DMS153 treated with DMSO at 0.1 percent for 48 hours (cell line): ENCODE measurements at regions not wholly inside any gene's neighbourhood (a gene's known extent, or its start where the extent isn't known, plus 50 kb on each side); places are given as distances from the start of the nearest gene placed in this dataset.

Source experiments
- DNase-seq: peaks from one replicate; lab custom pipeline; 2025; ENCODE audit not compliant: unreplicated experiment; lab: John Stamatoyannopoulos, UW

DNA sequence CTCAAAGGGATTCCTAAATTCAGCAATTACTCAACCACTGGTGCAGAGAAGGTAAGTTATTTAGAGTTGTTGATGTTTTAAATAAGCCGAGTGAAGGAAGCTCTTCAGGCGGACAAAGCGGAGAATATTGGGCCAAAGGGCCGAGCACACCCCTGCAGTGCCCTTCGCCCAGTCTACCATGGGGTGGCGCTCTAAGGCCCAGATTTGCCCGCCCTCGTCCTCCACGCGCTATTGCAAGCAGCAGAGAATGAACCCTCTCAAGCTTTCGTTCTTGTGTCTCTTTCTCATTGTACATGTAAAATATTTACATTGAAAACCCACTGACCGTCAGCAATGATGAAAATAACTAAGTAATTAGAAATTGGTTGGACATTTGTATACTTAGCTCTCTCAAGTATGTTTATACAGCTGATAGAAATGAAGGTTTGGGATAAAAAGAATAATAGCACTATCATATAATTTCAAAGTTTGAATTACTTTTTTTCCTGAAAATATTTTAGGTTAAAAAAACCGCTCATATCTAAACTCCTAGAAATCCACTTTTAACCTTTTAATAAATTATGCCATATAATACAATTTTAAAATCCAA is 195.0 kb upstream of the CEP162 start:
- DNase-seq: no peak

DNA sequence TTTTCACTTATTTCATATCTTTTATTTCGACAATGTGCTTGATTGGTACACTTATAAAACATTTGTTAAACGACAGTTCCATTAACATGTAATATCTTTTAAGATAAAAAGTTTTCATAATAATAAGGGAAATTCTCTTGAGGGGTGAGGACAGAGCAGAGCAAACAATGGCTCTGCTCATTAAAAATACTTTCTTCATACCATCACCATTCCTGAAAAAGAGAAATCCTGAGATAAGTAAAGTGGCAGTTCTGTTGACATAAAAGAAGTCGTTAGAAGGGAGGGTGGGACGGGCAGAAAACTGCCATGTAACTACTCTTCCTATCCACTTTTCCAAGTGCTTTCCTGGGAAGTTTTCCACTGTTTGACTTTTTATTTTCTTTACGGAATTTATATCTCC is 193.6 kb upstream of the CEP162 start:
- no peak for DNase-seq

DNA sequence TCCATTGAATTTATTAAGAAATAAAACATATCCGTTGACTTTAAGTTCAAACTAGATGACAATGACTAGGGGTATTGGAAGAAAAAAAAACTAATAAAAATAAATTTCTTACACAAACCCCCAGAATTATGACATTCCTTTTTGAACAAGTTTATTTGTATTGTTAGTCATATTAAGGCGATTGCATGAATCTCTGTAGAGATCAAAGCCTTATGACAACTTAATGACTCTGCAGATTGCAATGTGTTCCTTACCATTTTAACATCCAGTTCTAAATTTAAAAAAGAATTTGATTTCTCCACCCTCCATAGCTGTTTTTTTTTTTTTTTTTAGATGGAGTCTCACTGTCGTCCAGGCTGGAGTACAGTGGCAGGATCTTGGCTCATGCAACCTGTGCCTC is 189.8 kb upstream of the CEP162 start:
- DNase-seq: no peak

DNA sequence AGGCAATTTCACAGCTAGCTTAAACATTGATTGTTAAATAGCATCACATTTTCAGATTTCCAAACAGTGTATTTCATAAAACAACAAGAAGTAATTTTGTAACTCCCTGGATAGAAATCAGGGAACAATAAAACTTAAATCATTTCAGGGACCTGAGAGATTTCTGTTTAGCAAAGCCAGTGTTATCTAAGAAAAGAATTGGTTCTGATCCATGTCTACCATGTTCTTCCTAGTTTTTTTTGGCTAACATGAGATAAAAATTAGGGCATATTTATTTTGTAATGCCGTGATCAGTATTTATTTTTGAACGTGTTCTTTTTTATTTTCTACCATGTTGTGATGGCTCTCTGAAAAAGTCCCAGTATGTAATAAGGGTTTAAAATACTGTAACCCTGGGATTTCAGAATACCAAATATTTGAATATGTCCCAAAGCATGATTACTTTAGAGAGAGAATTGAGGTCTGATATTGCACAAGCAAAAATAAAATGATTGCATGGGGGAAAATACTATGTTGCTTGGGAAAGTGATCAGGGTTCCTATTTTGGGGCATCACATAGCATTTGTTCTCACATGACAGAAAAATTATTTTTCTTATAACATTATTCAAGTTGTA is 188.7 kb upstream of the CEP162 start:
- no peak for DNase-seq

DNA sequence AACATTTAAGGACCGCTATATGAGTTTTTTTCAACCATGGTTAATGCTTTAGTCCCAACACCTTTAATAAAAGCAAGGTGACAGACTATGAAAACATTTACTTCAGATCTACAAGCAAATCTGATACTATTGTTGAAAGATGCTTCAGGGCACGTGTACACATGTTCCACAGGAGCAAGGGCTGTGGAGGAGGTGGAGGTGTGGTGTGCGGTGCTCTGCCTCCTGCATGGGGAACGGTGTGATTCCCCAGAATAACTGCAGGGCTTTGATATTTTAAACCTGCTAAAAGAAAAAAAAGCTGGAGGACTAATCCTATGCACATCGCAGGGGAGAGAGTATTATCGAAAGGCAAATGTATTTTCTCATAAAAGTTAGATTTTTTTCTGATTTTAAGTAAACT is 188.1 kb upstream of the CEP162 start:
- no peak for DNase-seq

DNA sequence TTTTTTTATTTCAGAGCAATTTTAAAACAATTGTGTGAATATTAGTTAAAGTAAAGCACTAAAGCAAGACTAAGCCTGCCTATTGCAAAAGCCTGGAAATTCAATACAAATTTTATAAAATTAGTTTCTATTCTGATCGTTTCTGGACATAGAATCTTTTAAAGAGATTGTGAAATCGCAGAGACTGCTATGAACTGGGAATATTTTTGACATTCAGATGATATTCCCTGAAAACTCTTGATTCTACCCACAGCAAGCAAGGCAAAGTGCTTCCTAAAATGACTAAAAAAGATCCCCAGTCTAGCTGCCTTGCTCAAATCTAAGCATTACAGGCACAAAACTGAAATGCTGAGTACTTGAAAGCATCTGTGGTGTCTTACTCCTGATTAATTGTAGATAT is 187.6 kb upstream of the CEP162 start:
- DNase-seq: no peak

DNA sequence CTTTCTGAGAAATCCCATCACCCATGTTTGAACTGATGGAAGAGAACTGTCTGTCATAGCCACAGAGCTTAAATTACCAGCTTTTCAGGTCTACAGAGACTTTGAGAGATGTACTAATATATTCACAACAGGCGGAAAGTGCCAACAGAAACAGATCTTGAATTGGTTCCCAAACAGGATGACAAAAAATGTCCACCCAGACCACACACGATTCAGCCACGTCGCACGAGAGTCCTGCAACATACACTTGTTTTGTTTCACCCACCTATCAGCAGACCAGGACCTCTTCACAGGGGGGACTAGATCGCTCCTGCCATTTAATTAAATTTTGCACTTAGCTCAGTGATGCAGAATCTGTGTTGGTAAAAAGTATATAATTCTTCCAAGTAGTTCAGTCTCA is 187.1 kb upstream of the CEP162 start:
- DNase-seq: no peak

DNA sequence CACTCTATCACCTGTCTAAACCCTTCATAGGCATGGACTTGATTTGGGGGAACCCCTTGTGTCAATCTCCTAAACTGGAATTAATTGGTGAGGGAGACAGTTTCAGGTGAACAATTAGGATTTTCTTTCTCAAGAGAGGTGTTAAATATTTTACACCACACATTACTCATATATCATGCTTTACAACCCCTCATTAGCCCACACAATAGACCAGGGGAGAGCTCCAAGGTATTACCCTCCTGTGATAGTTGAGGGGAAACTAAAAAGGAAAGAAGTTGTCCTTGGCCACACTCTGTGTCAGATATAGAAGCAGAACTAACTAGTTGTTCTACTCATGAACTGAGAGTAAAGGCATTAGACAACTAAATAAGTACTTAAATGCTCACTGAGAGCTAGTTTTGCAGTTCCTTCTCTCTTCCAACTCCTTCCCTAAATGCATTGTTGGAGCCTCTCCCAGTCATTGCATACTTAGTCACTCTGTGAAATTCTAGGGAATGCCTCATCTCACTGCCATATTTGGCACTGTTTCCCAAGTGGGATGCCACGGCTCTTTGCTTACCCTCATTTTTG is 183.7 kb upstream of the CEP162 start:
- no peak for DNase-seq

DNA sequence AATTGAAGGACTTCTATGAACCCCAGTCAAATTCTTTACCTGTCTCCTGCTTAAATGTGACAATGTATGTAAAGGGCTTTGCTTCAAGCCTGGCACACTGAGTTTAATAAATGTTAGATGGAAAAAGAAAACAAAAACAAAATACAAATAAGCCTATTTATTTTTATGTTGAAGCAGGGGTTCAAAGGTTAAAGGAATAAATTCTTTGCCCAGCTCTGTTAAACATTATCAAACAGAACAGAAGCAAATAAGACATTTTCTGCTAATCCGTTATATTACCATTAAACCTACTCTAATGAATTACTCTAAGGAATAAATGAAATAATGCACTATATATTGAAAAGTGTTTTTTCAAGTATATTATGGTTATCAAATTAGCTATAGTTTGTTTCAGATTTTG is 182.5 kb upstream of the CEP162 start:
- no peak for DNase-seq

DNA sequence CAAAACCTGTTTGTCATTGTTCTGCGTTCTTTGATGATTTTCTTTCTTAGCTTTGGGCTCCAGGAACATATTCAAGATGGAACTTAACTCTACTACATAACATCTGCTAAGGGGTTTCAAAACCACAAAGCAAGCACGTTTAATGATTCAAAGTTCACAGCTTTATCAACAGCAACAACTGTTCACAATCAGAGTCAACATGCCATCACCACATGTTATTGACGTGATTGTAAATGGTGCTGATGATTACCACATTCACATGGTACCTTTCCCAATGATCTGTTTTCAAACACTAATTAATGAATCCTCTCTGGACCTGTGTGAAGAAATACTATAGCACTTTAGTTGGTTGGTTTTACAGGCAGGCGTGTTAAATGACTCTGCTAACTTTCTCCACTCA is 180.6 kb upstream of the CEP162 start:
- DNase-seq: no peak

DNA sequence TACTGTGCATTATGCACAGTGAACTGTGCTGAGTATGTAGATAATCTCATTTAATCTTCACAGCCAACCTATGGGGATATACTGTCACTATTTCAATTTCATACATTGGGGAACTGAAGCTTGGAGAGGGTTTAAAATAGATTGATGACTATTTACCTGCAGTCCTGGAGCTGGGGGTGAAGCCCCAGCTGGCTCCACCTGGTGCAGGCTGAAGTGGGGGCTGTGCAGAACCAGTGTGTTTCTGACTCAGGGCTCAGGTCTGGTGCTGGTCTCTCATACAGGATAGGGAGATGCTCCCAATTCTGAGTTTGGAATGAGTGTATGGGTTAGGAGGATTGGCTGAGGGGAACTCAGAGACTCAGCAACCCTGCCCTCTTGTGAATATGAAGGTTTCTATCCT is 176.1 kb upstream of the CEP162 start:
- no peak for DNase-seq

DNA sequence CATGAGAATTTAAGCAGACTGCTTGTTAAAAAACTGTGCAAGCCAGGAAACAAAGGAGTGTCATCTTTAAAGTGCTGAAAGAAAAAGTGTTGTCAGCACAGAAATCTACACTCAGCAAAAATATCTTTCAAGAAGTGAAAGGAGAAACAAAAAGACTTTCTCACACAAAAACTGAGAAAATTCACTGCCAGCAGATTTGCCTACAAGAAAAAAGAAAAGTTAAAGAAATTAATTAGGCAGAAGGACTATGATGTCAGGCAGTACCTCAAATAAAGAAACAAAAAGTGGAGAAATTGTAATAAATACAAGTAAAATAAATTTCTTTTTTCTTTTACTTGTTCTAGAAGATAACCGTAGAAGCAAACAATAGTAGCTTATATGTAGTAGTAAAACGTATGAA is 171.6 kb upstream of the CEP162 start:
- no peak for DNase-seq

DNA sequence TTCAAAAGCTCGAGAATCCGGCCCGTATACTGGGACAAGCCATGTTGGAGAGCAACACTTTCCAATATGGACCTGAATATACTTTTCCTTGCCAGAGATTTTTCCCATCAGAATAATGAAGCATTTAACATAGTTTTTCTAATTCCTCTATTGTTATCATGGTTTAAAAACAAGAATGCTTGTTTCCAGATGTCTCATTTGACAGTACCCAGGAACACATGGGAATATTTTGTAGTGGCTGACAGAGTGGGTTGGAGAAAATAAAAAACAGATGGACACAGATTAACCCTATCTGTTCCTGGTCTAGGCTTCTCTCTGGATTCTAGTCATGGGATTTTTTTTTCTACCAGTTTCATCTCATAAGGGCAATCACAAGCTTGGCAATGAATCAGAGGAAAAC is 164.8 kb upstream of the CEP162 start:
- no peak for DNase-seq

DNA sequence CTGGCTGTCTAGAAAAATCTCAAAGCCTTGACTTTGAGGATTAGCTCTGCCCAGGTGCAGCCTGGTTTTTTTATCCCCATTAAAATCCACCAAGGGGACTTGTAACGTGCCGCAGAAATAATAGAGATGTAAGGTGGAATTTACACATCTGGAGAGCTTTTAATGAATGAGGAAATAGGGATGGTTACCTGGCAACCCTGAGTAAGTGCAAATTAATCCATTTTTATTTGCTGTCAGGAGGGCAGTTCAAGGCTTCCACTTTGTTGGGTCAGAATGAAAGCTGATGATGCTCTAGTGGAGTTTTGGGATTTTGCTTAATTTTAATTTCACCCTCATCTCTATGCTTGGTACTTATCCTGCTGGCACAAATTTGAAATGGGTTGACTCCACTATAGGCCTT is 163.4 kb upstream of the CEP162 start:
- no peak for DNase-seq

DNA sequence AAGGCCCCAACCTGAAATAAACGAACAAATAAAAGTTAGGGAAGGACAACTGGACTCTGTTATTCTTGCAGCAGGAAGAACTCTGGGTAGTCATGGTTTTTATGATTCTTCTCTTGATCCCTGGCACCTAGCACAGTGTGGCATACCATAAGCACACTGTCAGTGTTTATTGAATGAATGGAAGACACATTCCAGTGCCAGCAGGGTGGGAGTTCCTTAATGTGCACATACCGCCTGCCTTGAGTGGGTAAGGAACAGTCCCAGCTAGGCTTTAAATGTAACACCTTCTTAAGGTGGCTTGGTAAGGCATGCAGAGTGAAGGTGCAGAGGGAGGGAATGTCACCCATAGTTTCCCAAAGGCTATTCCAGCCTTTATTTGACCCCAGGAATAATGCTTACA is 162.9 kb upstream of the CEP162 start:
- no peak for DNase-seq

DNA sequence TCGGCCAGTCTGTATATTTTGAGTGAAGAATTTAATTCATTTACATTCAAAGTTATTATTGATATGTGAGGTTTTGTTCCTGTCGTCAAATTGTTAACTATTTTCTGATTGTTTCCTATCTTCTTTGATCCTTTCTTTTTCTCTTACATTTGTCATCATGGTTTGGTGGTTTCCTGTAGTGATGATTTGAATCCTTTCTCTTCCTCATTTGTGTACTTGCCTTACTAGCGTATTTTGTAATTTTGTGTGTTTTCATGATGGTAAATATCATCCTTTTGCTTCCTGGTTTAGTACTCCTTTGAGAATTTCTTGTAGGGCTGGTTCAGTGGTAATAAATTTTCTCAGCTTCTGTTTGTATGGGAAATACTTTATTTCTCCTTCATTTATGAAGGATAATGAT is 151.7 kb upstream of the CEP162 start:
- no peak for DNase-seq

DNA sequence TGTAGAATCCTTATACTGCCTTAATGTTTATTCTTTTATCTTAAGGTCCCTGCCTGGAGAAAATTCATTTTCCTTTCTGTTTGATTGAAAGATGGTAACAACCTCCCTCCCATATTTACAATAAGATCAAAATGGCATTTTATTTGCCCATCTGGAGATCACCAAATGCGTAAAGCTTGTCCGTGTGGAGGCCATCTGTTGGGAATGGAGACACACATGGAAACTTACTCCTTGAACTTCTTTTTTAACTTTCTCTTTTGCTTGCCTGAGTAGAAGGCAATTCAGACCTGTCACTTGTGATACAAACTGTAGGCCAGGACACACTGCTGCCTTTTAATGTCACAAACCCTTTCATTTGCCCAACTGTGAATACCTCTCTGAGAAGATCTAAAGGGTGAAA is 144.8 kb upstream of the CEP162 start:
- no peak for DNase-seq

DNA sequence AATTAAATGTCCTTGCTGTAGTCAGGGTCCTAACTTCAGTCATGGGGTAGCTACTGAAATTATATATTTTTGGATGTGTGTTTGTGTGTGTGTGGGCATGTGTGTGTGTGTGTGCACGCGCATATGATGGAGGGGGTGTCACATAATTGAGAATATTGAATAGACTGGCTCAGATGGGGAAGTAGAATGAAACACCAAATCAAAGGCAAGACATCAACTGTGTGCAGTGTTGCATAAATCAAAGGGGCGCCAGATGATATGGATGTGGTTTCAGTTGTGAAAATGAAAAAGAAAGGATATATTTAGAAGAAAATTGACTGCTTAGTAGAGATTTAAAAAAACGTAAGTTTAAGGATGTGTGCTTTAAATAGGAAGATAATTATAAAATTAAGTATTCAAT is 144.2 kb upstream of the CEP162 start:
- DNase-seq: no peak

DNA sequence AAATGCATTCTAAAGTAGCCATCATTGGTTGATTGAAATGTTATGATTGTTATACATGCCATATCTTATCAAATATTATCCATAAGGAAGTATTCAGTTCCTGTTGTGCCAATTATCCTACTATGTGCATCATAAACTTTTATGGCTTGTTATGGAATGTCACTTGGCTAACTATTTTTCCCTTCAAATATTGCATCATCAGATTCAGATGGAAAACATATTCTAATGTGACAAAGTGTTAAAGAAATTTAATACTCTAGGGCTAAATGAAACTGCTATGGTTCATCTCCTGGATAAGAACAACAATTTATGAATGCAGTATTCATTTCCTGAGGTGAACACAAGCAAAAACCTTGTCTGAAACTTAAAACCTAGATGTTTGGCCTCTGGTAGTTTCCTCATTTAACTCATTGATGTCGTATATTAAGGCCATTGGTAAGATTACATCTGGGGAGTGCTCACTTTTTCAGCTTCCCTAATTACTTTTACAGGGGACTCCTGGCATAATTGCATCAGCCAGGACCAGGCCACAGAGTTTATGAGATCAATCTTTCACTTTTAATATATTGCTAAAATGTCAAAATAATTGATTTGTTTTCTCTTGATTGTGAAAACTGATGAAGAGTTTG is 134.9 kb upstream of the CEP162 start:
- DNase-seq: no peak

DNA sequence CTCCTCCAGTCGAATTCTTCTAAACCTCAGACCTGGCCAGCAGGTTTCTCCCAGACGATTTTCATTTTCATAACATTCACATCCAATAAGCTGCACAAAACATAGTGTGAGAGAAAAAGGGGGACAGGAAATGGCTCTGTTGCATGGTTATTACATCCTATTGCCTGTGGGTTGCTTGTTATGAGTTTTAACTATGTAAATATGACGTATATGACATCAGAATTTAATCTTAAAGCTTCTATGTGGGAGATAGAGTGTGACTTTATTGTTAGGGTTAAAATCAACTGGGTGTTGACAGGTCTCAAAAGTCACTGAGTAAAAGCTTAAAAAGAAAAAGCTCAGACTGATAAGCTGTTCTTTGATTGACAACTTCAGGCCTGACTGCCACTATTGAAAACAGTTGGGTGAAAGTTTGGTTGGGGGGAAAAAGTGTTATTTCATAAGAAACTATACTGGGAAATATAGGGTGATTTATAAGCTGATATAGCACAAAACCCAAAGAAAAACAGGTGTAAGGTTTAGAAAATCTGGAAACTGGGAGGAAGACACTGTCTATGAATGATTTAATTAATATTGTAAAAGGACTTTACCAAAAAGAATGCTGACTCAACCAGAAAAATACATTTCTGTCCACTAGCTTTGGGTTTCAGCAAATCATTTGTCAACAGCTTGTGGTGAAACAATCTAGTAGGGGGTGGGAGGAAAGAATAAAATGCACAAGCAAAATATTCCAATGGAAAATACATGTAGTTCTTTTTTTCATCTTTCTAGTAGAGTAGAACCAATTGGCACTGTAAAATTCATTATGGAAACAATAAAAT is 134.1 kb upstream of the CEP162 start:
- DNase-seq: no peak

DNA sequence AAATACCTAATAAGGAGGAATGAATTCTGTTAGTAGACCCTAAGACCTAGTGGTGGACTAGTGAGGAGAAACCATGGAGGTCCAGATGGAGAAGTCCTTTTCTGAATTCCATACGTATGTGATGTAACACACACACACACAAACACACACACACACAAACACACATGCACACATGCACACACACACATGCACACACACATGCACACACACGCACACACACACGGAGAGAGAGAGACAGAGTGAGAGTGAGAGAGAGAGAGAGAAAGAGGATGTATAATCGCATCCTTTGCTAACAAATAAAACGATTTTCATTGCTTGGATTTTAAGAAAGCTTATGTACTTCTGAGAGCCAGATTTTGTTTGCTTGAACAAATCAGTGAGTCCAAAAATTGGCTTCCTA is 132.6 kb upstream of the CEP162 start:
- DNase-seq: no peak

DNA sequence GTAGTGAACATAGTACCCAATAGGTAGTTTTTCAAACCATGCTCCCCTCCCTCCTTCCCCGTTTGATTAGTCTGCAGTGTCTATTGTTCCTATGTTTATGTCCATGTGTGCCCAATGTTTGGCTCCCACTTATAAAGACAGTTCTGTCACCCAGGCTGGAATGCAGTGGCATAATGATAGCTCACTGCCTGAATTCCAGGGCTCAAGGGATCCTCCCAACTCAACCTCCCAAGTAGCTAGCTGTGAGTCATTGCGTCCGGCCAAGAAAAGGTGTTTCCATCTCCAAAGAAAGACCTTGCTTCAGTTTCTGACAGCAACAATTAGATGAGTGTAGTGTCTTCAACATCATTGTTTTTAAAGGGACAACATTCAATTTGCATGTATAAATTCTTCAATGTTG is 131.1 kb upstream of the CEP162 start:
- no peak for DNase-seq
